ENCODE measurements at regions not wholly inside any gene's neighbourhood (a gene's known extent, or its start where the extent isn't known, plus 50 kb on each side); places are given as distances from the start of the nearest gene placed in this dataset.

DNA sequence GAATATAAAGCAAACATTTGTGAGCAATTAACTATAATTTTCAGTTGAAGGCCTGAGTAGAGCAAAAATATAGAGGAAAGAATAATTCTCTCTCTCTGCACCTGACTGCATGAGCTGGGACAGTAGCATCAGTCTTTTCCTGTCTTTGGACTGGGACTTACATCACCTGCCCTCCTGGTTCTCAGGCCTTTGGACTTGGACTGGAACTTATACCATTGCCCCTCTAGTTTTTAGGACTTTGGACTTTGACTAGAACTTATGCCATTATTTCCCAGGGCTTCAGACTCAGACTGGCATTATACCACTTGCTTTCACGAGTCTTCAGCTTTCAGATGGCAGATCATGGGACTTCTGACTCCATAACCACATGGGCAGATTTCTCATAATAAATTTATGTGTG is 81.0 kb upstream of the SLC25A13 start:
- DNase-seq: no peak

DNA sequence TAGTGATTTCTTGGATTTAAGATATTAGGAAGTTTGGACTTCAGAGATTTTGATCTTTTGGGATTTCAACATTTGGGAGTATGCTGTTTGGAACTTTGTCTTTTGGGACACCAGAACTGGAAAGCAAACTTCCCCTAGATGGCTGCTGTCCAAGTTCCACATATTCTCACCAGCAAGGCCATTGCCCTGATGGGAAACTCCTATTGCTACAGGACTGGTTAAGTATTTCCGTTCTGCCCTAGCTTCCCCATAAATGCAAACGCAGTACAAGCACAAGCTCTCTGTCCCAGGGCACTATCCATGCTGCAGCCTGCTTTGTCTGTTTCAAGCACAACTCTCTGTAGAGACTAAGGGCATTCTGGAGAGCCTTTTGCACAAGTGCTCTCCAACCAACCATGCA is 79.3 kb upstream of the SLC25A13 start:
- DNase-seq: no peak

DNA sequence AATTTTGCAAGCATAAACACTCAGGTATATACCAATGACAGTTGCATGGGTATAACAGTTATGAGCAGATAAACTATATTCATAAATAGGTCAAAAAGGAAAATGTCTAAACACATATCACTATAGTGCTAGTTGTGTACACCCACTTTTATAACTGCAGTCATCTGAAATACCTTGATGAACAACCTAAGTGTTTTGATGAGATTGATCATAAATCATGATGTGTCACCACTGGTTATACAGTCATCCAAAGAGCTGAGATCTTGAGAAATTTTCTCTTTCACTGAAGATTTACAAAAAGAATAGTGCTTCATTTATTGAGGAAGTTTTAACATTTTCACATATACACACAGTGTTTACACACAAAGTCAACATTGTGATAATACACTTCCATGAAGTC is 78.6 kb upstream of the SLC25A13 start:
- no peak for DNase-seq

DNA sequence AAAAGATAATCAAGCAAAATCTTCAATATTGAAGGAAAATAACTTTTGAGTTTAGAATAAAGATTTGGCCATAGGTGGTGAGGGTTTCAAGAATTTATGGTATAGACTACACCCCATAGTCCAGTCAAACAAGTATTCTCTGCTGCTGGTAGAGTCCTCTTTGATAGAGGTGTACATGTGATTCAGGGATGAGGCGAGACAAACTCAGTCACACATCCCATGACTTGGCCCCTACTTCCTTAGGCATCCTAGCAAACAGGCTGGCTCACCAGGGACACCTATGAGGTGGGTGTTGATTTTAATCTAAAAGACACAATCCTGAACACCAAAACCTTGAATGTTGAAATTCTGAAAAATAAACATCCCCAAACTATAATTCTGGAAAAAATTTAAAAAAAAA is 78.1 kb upstream of the SLC25A13 start:
- no peak for DNase-seq

DNA sequence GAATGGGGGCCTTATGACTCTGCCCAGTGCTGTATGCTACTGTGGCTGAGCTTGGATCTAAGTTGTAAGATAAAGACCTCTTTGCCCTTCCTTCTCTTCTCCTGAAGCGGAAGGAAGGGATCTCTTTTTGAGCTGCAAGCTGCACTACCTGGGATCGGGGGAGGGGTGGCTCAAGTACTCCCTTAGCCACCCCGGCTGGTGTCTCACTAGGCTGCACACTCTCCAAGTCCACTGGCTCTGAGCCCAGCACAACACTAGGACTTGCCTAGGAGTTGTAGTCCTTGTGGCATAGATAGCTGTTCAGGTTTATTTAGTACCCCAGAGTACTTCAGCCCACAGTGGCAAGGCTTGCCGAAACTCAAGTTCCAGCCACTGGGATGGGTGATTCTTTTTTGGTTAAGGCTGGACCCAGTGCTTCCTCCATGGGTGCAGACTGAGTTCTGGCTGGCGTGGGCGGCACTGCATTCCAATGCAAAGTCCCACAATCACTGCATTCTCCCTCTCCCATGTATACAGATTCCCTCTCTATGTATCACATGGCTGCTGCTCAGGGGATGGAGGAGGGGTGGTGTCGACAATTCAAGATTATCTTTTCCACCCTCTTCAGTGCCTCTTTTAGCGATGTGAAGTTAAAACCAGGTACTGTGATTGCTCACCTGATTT is 76.2 kb upstream of the SLC25A13 start:
- no peak for DNase-seq

DNA sequence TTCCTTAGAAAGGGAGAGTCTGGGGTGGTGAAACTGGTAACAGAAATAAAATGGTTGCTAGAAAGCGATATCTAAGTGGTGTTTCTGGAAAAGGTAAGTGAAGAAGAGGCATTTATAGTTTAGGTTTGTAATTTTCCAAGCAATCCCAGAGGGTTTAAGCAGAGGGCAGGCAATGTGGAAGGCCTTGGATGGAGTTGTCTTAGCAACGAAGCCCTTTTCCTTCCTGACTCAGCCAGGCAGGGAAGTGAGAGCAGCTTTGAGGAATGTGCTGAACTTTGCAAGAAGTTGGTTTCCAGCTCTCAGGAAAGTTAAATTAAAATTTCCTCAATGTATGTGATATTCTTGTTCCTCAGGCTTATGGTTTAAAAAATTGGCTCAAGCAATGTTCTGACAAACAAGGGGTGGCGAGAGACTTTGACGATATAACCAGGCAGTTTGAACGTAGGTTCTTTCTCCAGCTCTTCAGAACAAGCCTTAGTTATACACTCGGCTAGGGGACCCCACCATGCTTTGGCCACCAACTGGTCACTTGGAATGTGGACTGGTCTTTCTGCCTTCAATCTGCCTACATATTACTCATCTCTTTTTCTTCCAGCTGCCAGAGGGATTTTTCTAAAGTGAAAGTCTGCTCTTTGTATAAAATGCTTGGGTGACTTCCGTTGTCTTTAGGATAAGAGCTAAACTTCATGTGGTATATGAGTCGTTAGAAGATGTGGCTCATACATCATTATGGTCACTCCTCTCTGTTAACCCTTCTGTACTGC is 66.9 kb upstream of the SLC25A13 start:
- no peak for DNase-seq

DNA sequence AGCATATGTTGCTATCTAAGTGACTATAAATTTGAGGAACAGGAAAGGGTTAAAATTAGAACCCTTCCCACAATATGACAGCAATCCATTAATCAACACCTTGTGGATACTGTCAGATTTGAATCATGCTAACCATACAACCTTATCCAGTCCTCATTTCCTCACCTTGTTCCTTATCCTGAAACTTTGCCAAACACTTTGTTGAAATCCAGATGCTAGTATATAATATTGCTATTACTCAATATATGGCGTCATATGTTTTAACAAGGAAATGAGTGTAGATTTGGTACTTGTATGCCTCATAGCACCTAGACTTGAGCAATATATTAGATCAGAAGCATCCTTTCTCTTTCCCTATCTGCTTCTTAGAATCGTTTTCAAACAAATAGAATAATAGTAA is 66.3 kb upstream of the SLC25A13 start:
- DNase-seq: no peak

DNA sequence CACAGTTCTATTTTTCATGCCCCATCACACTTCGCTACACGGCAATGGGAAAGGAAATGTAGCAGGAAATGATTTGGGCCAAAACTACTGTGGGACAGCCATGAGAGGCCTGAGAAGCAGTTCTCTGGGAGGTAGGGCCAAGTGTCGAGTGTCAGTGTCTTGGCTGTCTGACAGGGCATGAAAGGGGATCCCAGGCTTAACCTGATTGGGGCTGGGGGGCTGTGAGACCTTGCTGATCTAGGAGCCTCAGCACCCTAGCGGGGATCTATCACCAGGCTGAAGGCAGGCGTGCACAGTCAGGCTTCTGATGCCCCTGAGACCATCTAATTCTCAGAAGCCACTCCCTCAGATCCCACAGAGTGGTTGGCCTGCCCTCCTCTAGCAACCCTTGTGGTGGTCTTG is 58.2 kb upstream of the SLC25A13 start:
- DNase-seq: no peak

DNA sequence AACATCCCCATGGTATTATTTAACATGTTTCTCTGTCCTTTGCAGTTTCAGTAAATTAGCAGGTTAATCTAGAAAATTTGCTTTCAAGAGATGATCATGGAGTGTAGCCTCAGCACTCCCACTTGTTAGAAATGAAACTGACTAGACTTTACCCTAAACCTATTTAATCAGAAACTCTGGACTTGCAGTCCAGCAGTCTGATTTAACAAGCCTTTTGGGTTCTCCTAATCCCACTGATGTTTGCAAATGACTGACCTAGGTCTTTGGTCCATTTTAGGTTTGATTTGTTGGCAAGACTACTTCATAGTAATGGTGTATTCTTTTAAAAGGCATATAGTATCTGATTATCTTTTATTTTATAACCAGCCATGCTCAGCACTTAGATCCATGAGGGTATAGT is 55.5 kb upstream of the SLC25A13 start:
- no peak for DNase-seq
